Hepatocyte (in vitro differentiated cells): ENCODE measurements at regions not wholly inside any gene's neighbourhood (a gene's known extent, or its start where the extent isn't known, plus 50 kb on each side); places are given as distances from the start of the nearest gene placed in this dataset.

Experiments
- EZH2 ChIP-seq: fragments of 200-600 bp; sonication (generic); IDR thresholded peaks from 2 replicates; pipeline ENCODE4 v1.6.1; 2016; ENCODE audit warnings: antibody characterized with exemption, mild to moderate bottlenecking, borderline replicate concordance
- TF ChIP-seq, protein P1 (sequence below): fragments of 200-600 bp; sonication (generic); IDR thresholded peaks from 2 replicates; pipeline ENCODE4 v1.5.1; 2016; ENCODE audit warnings: antibody characterized with exemption, mild to moderate bottlenecking; ENCODE audit not compliant: poor library complexity

DNA sequence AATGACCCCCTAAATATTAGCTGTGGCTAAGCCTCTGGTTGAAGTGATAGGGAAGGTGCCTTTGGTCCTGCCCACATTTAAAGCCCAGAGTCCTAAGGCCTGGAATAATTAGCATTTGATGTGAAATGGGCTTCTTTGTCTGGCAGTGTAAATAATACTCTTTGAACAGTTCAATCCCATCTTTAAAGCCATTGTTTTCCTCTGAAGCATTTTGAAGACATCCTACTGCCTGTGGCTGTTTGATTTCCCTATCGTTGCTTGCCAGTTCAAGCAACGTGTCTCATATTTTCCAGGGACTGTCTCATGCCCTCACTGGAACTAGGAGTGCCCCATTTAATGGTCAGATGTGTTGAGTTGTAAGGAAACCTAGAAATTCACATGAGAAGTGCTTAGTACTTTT lies 89.3 kb upstream of the BTN3A2 start:
- TF ChIP-seq, protein P1, sequence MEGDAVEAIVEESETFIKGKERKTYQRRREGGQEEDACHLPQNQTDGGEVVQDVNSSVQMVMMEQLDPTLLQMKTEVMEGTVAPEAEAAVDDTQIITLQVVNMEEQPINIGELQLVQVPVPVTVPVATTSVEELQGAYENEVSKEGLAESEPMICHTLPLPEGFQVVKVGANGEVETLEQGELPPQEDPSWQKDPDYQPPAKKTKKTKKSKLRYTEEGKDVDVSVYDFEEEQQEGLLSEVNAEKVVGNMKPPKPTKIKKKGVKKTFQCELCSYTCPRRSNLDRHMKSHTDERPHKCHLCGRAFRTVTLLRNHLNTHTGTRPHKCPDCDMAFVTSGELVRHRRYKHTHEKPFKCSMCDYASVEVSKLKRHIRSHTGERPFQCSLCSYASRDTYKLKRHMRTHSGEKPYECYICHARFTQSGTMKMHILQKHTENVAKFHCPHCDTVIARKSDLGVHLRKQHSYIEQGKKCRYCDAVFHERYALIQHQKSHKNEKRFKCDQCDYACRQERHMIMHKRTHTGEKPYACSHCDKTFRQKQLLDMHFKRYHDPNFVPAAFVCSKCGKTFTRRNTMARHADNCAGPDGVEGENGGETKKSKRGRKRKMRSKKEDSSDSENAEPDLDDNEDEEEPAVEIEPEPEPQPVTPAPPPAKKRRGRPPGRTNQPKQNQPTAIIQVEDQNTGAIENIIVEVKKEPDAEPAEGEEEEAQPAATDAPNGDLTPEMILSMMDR = no peak
- TF ChIP-seq EZH2 = no peak
